Astrocyte (in vitro differentiated cells and primary cell): ENCODE measurements at regions not wholly inside any gene's neighbourhood (a gene's known extent, or its start where the extent isn't known, plus 50 kb on each side); places are given as distances from the start of the nearest gene placed in this dataset.
"Not testable (repeated sequence)": the region's sequence is repeated elsewhere in the genome, so short reads cannot be mapped to it uniquely, and the experiment has no call there.

Experiments used
- EZH2 ChIP-seq: IDR thresholded peaks from 2 replicates; pipeline ENCODE4 v1.6.1; 2012; ENCODE audit warnings: mild to moderate bottlenecking, low read length, inconsistent platforms; ENCODE audit not compliant: insufficient read depth
- TF ChIP-seq, protein P1 (sequence below): IDR thresholded peaks from 2 replicates; pipeline ENCODE4 v1.5.1; 2011; ENCODE audit warnings: low read depth, mild to moderate bottlenecking, inconsistent platforms, low read length, moderate library complexity; ENCODE audit not compliant: insufficient read depth

DNA sequence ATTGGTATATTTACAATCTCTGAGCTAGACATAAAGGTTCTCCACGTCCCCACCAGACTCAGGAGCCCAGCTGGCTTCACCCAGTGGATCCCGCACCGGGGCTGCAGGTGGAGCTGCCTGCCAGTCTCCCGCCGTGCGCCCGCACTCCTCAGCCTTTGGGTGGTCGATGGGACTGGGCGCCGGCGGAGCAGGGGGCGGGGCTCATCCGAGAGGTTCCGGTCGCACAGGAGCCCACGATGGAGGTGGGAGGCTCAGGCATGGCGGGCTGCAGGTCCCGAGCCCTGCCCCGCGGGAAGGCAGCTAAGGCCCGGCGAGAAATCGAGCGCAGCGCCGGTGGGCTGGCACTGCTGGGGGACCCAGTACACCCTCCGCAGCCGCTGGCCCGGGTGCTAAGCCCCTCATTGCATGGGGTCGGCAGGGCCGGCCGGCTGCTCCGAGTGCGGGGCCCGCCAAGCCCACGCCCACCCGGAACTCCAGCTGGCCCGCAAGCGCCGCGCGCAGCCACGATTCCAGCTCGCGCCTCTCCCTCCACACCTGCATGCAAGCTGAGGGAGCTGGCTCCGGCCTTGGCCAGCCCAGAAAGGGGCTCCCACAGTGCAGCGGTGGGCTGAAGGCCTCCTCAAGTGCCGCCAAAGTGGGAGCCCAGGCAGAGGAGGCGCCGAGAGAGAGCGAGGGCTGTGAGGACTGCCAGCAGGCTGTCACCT is 396.8 kb upstream of the LCORL start:
- TF ChIP-seq, protein P1, sequence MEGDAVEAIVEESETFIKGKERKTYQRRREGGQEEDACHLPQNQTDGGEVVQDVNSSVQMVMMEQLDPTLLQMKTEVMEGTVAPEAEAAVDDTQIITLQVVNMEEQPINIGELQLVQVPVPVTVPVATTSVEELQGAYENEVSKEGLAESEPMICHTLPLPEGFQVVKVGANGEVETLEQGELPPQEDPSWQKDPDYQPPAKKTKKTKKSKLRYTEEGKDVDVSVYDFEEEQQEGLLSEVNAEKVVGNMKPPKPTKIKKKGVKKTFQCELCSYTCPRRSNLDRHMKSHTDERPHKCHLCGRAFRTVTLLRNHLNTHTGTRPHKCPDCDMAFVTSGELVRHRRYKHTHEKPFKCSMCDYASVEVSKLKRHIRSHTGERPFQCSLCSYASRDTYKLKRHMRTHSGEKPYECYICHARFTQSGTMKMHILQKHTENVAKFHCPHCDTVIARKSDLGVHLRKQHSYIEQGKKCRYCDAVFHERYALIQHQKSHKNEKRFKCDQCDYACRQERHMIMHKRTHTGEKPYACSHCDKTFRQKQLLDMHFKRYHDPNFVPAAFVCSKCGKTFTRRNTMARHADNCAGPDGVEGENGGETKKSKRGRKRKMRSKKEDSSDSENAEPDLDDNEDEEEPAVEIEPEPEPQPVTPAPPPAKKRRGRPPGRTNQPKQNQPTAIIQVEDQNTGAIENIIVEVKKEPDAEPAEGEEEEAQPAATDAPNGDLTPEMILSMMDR, result not testable (repeated sequence)
- not testable (repeated sequence) for TF ChIP-seq EZH2
